Erythroblast (primary cell): ENCODE measurements at regions not wholly inside any gene's neighbourhood (a gene's known extent, or its start where the extent isn't known, plus 50 kb on each side); places are given as distances from the start of the nearest gene placed in this dataset.

Experiments
- DNase-seq, 2 experiments: peaks; one replicate each; lab custom pipeline; 2025; lab: John Stamatoyannopoulos, UW
- GATA1 ChIP-seq: IDR thresholded peaks from 2 replicates; pipeline ENCODE4 v1.6.1; 2011; ENCODE audit warnings: low read depth, mild to moderate bottlenecking, control low read depth, low read length, moderate library complexity
- POLR2A ChIP-seq: IDR thresholded peaks from 2 replicates; pipeline ENCODE4 v1.6.1; 2011; ENCODE audit warnings: mild to moderate bottlenecking, low read length

DNA sequence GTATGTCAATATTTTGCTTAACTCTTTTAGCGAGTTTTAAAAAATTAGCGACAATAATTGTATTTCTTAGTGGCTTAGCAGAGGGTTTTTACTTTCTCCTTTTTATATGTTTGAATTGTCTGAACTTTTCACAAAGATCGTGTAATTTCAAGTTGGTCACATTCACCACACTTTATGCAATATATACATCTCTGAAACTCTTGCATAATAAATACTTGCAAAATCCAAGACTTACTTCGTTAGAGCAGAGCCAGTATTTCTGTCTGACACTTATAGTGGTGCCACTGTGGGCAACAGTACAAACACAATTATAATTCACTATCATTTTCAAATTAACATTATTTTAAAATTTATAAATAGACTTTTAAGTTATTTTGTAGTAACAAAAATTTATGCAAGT is 62.0 kb downstream of the SUCNR1 start:
- TF ChIP-seq POLR2A, result no peak
- TF ChIP-seq GATA1, result no peak
- DNase-seq, result no peak

DNA sequence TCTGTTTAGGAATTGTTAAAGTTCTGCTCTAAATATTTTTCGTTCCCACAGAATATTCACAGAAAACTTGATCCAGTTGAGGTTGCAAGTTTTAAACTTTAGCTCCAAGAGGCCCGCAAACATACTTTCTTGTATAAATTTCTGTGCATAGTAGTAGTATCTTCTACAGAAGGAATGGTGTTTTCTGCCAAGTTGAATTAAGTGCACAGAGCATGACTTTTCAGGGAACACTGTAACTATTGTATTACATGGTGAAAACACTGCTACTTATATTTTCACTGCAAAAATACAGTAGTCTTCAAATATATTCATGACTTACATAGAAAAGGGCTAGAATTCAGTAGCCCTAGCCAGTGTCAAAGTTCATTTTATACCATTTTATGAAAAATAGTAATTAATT is 67.0 kb downstream of the SUCNR1 start:
- TF ChIP-seq POLR2A, result no peak
- TF ChIP-seq GATA1, result no peak

DNA sequence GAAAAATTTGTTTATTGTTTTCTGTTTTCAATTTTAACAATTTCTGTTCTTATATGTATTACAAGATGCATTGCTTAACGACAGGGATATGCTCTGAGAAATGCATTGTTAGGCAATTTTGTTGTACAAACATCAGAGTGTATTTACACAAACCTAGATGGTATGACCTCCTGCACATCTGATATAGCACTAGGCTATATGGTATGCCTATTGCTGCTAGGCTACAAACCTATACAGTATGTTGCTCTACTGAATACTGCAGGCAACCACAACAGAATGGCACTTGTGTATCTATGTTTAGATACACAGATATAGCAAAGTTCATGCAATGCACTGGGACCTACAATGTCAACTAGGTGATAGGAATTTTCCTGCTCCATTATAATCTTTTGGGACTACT is 70.1 kb downstream of the SUCNR1 start:
- no peak for TF ChIP-seq POLR2A
- TF ChIP-seq GATA1, result no peak
- no peak for DNase-seq

More for the DNA sequence above, 67.0 kb downstream of the SUCNR1 start:
- no peak for DNase-seq

DNA sequence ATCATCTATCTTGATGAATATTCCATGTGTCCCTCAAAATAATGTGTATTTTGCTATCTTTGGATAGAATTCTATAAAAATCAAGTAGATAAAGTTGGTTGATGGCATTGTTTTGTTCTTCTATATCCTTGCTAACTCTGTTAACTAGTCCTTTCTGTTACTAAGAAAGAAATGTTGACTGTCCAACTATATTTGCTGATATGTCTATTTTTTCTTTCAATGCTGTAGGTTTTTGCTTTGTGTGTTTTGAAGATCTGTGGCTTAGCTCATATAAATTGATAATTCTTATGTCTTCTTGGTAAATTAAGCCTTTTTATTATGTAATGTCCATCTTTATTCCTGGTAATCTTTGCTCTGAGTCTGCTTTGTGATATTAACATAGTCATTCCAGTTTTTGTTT is 70.9 kb downstream of the SUCNR1 start:
- TF ChIP-seq GATA1 (no peak), POLR2A (no peak)
- no peak for DNase-seq

DNA sequence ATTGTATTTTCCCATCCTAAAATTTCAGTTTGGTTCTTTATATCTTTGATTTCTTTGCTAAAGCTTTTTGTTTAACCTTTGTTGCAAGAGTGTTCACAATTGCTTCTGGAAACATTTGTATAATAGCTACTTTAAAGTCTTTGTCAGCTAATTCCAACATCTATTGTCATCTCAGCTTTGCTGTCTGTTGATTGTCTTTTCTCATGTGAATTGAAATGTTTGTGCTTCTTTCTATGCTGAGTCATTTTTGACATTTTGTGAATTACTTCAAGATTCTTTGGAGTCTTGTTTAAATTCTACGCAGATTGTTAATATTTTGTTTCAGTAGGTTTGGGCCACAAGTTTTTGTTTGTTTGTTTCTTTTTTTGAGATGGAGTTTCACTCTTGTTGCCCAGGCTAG is 73.2 kb downstream of the SUCNR1 start:
- TF ChIP-seq GATA1 (no peak), POLR2A (no peak)
- no peak for DNase-seq

DNA sequence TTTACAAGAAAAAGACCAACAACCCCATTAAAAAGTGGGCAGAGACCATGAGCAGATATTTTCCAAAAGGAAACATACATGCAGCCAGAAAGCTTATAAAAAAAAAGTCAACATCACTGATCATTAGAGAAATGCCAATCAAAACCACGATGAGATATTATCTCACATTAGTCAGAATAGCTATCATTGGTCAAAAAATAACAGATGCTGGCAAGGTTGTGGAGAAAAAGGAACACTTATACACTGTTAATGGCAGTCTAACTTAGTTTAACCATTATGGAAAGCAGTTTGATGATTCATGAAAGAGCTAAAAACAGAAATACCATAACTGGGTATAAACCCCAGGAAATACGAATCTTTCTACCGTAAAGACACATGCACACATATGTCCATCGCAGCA is 76.3 kb downstream of the SUCNR1 start:
- no peak for TF ChIP-seq POLR2A
- no peak for TF ChIP-seq GATA1
- DNase-seq, result no peak

DNA sequence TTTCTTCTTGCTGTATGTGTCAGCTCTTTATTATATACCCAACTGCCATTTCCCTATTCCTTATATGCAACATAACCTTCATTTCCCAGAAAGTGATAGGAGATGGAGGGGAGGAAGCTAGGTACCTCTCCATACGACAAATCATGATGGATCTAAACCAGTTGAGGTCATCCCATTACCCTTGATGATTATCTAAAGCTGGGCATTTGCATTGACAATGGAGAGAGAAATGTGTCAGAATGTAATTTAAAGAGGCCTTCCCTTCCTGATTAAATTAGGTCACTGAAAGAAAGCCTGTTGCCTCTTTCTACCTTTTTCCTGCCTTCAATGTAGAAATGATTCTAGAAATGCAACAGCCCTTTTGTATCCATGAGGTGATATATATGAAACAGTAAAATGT is 81.9 kb downstream of the SUCNR1 start:
- no peak for DNase-seq
- no peak for TF ChIP-seq GATA1
- TF ChIP-seq POLR2A, result no peak

DNA sequence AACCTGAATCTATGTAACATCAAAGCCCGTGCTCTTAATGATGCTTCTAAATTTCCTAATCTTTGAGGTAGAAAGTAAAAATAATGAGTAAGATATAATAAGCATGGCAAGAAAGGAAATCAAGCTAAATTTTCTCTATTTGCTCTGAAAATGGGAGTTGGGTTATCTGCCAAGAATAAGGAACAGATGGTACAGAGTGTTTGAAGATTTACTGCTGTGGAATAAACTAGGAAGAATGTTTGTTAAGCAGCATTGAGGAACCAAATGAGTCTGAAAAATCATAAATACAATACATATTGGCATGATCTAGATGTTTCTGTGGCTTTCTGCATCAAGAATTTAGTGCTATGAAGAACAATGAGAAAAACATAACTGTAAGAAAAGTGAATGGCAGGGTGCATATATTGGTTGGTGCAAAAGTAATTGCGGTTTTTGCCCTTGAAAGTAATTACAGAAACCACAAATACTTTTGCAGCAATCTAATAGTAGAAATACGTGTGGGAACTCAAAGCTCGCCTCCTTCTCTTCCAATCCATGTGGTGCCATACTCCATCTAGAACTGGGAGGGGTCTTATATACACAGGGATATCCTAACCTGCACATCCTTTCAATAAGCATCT is 87.6 kb downstream of the SUCNR1 start:
- TF ChIP-seq POLR2A (no peak), GATA1 (no peak)
- DNase-seq, result no peak

DNA sequence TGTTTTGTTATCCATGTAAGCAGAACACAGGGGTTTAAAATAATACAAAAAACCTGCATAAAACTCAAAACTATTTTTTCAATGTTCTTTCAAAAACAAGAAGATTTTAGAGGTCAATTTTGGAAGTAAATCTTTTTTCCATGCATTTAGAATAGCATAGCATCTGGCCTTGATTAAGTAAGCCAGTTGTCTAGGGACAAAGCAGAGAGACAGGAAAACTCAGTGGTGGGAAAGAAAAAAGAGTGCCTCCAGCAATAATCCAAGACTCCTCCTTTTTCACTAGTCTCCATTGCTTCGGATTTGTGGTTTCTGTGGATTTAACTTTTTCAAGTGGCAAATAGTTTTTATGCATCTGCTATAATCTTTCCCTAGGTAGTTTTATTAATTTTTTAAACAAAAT is 88.9 kb downstream of the SUCNR1 start:
- no peak for DNase-seq
- no peak for TF ChIP-seq GATA1
- TF ChIP-seq POLR2A, result no peak

DNA sequence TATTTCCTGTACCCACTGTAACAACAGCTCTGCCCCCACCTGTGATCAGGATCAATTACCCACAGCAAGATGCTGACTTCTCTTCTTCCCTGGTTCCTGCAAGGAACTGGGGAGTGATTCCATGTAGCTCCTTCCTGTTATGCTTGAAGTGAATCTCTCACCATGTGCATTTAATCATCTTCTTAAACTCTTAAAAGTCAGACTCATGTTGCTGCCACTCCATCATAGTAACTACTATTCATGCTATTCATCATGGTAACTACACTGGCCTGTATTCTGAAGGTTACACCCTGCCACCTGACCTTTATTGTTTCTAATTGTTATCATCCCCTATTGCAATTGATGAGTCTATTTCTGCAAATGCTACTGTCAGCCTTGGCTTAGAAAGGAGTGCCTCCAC is 89.5 kb downstream of the SUCNR1 start:
- TF ChIP-seq GATA1 (no peak), POLR2A (no peak)
- DNase-seq, result no peak

DNA sequence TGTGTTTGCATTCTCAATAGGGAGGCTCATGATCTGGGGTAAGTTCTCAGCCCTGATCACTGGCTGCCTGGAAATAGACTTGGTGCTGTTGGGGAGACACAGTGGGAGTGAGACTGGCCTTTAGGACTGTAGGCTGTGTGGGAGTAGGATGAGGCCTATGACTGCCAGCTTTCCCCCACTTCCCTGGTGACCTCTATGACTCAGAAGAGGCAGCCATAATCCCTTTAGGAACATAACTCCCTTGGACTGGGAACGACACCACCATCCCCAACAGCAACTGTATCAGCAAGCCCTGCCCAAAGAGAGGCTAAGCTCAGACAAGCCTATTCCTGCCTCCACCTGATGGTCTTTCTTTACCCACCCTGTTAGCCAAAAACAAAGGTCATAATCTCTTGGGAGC is 91.3 kb downstream of the SUCNR1 start:
- TF ChIP-seq POLR2A, result no peak
- TF ChIP-seq GATA1, result no peak
- no peak for DNase-seq

DNA sequence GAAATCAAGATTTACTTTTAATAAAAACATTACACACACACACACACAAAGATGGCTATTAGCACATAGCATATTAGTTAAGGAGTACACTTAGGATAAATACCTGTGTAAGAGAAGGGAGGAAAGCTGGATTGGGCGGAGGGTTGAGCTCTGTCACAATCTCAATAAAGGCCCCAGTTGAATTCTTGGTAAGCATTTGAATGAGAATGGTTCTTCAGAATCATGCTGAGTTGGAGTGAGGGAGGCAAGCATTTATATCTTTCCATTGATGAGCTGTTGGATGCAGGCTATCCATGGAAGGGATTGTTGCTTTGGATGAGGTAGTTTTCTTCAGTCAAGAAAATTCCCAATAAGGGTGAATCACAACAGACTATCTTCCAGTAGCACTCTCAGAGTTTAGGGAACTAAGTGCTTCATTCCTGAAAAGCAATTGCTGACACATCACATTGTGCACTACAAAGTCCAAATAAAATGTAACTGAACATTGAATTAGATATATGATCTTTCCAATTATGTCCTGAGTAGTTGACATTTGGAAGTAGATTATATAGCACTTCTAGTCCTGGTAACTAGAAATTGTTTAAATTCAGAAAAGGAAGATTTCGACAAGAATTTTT is 95.7 kb downstream of the SUCNR1 start:
- DNase-seq, result no peak
- TF ChIP-seq GATA1, result no peak
- no peak for TF ChIP-seq POLR2A

DNA sequence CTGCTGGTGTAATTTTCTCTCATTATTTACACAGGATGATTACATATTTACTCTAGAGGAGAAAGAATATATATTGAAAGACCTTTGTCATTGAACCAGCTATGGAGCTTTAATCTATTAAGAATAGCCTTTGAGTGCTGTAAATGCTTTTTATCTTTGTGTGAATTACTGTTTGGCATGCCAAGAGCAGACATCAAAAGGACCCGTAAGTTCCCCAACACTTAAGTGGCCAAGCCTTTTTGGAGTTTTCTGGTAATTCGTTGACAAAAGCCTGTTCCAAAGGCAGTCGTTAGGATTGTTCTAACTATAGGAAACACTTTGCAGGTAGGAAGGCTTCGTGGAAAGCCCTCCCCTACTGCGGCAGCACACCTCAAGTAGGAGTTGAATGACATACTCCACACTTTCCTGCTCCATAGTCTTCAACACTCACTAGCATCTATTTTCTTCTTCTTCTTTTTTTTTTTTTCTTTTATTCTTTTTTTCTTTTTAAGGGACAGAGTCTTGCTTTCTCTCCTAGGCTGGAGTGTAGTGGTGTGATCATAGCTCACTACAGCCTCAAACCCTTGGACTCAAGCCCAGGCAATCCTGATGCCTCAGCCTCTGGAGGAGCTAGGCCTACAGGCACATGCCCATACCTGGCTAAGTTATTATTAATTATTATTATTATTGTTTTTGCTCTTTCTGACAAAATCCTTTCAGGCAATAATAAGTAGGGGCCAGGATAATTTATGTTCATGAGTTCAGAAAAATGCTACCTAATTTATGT is 98.6 kb downstream of the SUCNR1 start:
- TF ChIP-seq GATA1, result no peak
- TF ChIP-seq POLR2A, result no peak
- DNase-seq, result no peak

DNA sequence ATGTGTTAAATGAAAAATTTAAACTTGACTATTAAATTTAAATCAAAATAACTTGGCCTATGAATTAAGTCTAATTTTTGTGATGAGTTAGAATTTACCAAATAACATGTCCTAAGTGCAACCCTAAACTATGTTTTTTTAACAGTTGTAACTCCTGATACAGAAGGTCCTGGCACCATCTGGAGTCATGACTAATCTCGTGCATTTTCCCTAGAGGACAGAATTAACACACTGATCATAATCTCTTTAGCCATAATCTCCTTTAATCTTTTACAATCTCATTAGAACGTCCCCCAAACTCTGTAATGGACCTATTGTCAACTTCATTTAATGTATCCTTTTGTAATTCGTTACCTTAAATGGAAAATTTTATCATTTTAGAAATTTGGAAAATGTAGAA is 100.6 kb downstream of the SUCNR1 start:
- TF ChIP-seq POLR2A (no peak), GATA1 (no peak)
- DNase-seq, result peak in 1 of 2 experiments; percentile 11
